Activated B cell treated with CpG ODN at 0.5 μM for 24 hours (primary cell): ENCODE measurements at regions not wholly inside any gene's neighbourhood (a gene's known extent, or its start where the extent isn't known, plus 50 kb on each side); places are given as distances from the start of the nearest gene placed in this dataset.

Experiments used
- ATAC-seq: fragments of 200-7000 bp; cut with Tn5 transposase; one replicate; pipeline ENCODE4 v1.10.0; 2021; ENCODE audit warnings: low read depth, mild to moderate bottlenecking, moderate library complexity
- CTCF ChIA-PET: fragments of 350-600 bp; sonication (Branson Sonifier 250); formaldehyde crosslinking; loops from one replicate; lab custom pipeline; 2021; ENCODE audit warnings: antibody characterized with exemption; lab: Charles Lee
- POLR2A ChIA-PET: fragments of 350-600 bp; sonication (Branson Sonifier 250); formaldehyde crosslinking; loops from one replicate; lab custom pipeline; 2021; ENCODE audit warnings: antibody characterized with exemption; lab: Charles Lee
- DNase-seq: peaks from one replicate; pipeline ENCODE4 v3.0.0; 2022
- H3K27ac Mint-ChIP-seq: one replicate; pipeline ENCODE4 v1.8.0; 2020; ENCODE audit warnings: mixed read lengths
- H3K27me3 Mint-ChIP-seq: one replicate; pipeline ENCODE4 v1.8.0; 2021; ENCODE audit warnings: mixed read lengths
- H3K36me3 Mint-ChIP-seq: one replicate; pipeline ENCODE4 v1.8.0; 2021; ENCODE audit warnings: low read depth, mixed read lengths
- H3K4me1 Mint-ChIP-seq: one replicate; pipeline ENCODE4 v1.8.0; 2021; ENCODE audit warnings: mixed read lengths
- H3K4me3 Mint-ChIP-seq: one replicate; pipeline ENCODE4 v1.8.0; 2020; ENCODE audit warnings: mild to moderate bottlenecking, mixed read lengths
- H3K9me3 Mint-ChIP-seq: one replicate; pipeline ENCODE4 v1.8.0; 2020; ENCODE audit warnings: mixed read lengths
- intact Hi-C: fragments of 100-400 bp; cut with micrococcal nuclease; formaldehyde crosslinking; loops from one replicate; pipeline ENCODE4 v1.15.1; 2024
- TF ChIP-seq, protein P1 (sequence below): fragments of 200-600 bp; IDR thresholded peaks from one replicate; pipeline ENCODE4 v1.8.0; 2022; ENCODE audit warnings: antibody characterized with exemption, mild to moderate bottlenecking

DNA sequence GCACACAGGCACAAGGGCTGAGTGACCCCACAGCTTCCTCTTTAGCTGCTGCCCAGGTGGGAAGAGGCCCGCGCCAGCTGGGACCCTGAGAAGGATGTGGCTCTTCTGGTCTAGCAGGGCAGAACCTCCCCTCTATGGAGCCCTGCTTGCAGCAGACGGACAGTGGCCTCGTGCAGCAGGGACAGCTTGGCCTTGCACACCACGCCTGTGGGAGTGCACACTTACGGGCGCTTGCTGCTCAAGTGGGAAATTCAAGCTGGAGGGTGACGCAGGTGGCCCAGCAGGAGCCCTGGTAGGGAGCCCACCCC is 971.4 kb downstream of the BRD1 start:
- no peak for ATAC-seq
- CTCF ChIA-PET: no interaction called here
- intact Hi-C loops: no loop called here
- Mint-ChIP-seq H3K4me3 (no peak overlapping the region), H3K36me3 (no peaks in the 10 kb centered on the region), H3K9me3 (no peaks in the 10 kb centered on the region), H3K4me1 (no peaks in the 10 kb centered on the region), H3K27me3 (no peaks in the 10 kb centered on the region), H3K27ac (no peak overlapping the region)
- TF ChIP-seq, protein P1, sequence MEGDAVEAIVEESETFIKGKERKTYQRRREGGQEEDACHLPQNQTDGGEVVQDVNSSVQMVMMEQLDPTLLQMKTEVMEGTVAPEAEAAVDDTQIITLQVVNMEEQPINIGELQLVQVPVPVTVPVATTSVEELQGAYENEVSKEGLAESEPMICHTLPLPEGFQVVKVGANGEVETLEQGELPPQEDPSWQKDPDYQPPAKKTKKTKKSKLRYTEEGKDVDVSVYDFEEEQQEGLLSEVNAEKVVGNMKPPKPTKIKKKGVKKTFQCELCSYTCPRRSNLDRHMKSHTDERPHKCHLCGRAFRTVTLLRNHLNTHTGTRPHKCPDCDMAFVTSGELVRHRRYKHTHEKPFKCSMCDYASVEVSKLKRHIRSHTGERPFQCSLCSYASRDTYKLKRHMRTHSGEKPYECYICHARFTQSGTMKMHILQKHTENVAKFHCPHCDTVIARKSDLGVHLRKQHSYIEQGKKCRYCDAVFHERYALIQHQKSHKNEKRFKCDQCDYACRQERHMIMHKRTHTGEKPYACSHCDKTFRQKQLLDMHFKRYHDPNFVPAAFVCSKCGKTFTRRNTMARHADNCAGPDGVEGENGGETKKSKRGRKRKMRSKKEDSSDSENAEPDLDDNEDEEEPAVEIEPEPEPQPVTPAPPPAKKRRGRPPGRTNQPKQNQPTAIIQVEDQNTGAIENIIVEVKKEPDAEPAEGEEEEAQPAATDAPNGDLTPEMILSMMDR: no peak
- no peak for DNase-seq
- POLR2A ChIA-PET: no interaction called here

DNA sequence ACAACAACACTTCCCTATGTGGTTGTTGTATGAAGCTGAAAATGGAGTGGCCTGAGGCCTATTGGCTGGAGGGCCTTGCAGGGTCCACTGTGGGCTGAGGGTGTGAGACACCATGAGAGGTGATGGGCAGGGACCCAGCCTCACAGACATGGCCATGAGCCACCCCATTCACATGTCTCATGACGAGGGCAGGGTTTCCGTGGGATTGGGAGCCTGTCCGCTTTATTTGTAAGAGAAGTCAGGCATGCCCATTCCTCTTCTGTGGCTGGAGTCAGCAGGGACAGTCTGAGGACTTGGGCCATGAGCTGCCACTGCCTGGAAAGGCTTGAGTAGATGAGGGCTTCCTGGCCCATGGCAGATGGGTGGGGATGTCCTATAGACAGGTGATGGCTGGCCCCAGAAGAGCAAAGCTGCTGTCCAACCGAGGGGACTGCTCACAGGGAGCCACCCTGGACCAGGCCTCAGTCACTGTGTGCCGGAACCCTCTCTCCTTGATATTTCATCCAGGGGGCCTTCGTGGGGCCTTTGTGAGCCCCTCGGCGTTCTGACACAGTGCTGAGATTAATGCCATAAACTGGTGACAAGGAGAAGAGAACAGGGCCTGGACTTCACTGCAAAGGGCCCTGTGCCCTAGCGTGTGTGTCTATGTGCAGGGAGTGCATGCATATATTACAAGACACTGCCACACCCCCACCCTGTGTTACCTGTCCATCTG is 971.9 kb downstream of the BRD1 start:
- intact Hi-C loops: no loop called here
- H3K36me3 Mint-ChIP-seq: no peaks in the 10 kb centered on the region
- H3K4me3 Mint-ChIP-seq: no peak overlapping the region
- POLR2A ChIA-PET: no interaction called here
- no peaks in the 10 kb centered on the region for H3K9me3 Mint-ChIP-seq
- ATAC-seq: no peak
- H3K4me1 Mint-ChIP-seq: no peaks in the 10 kb centered on the region
- no peaks in the 10 kb centered on the region for H3K27me3 Mint-ChIP-seq
- DNase-seq: no peak
- H3K27ac Mint-ChIP-seq: no peak overlapping the region
- CTCF ChIA-PET: no interaction called here
- TF ChIP-seq, protein P1: no peak

DNA sequence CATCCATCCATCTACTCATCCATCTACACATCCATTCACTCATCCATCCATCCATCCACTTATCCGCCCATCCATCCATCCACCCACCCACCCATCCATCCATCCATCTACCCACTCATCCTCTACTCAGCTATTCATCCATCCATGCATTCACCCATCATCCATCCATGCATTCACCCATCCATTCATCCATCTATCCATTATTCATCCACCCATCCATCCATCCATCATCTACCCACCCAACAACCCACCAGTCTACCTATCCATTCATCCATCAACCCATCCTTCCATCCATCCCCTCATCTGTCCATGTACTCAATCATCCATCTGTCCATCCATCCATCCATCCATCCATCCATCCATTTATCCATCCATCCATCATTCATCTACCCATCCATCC is 972.7 kb downstream of the BRD1 start:
- no peak overlapping the region for H3K27ac Mint-ChIP-seq
- DNase-seq: no peak

DNA sequence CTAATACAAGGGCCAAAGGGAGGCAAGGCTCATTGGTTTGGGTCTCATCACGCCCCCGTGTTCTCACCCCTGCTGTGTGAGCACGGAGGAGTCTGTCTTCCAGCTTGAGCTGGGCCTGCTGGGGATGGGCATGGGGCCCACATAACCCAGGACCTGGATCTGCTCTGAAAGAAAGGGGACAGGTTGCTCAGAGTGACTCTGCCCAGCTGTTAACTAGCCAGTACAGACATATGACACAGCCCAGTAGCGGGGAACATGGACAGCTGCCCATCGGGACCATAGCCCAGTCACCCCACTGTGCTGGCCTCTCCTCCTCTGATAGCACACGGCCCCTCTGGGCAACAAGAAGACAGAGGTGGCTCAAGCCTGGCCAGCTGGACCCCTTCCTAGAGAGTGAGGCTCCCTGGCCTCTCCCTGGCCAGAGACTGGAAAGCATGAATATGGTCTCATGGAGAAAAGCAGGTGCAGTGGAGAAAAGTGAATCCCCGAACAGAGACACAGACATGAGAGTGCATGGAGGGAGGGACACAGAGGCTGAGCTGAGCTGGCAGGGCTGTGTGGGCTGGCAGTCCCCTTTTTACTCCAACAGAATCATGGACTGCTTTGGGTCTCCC is 973.9 kb downstream of the BRD1 start:
- DNase-seq: no peak
- ChIA-PET POLR2A (no interaction called here), CTCF (no interaction called here)
- TF ChIP-seq, protein P1: no peak
- H3K4me3 Mint-ChIP-seq: no peak overlapping the region
- H3K36me3 Mint-ChIP-seq: no peaks in the 10 kb centered on the region
- H3K4me1 Mint-ChIP-seq: no peaks in the 10 kb centered on the region
- intact Hi-C loops: no loop called here
- no peak overlapping the region for H3K27ac Mint-ChIP-seq
- no peaks in the 10 kb centered on the region for H3K27me3 Mint-ChIP-seq
- H3K9me3 Mint-ChIP-seq: no peaks in the 10 kb centered on the region
- ATAC-seq: no peak

More for the DNA sequence above, 972.7 kb downstream of the BRD1 start:
- Mint-ChIP-seq H3K27me3 (no peaks in the 10 kb centered on the region), H3K4me1 (no peaks in the 10 kb centered on the region), H3K36me3 (no peaks in the 10 kb centered on the region), H3K9me3 (no peaks in the 10 kb centered on the region), H3K4me3 (no peak overlapping the region)
- POLR2A ChIA-PET: no interaction called here
- intact Hi-C loops: no loop called here
- ATAC-seq: no peak
- TF ChIP-seq, protein P1: no peak
- CTCF ChIA-PET: no interaction called here

DNA sequence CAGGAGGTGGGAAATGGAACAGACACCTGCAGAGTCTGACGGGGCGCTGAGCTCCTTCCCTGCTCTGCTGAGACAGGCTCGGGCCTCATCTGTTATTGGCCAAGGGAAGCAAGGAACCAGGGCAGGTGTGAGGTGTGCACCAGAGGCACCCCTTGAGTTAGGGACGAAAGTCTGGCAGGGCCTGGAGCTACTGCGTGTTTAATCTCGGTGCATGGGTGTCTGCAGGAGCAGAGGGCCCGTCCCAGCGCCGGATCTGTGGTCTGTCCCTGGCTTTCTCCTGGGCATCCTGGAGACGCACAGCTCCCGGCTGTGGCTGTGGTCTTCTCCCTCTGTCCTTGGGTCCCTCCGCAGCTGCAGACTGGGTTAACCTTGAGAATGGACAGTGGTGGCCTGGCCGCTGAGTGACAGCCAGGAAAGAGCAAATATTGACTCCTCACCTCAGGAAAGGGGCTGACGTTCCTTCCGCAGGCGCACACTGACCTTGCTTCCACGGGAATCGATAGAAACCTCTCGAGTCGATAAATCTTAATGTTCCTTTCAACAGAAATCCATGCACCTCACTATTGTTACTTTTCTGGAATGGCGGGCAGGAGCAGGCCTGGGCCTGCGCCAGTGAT is 975.6 kb downstream of the BRD1 start:
- TF ChIP-seq, protein P1: no peak
- Mint-ChIP-seq H3K9me3 (no peaks in the 10 kb centered on the region), H3K4me1 (no peaks in the 10 kb centered on the region), H3K27me3 (no peaks in the 10 kb centered on the region), H3K27ac (no peak overlapping the region), H3K36me3 (no peaks in the 10 kb centered on the region), H3K4me3 (no peak overlapping the region)
- ATAC-seq (no peak), DNase-seq (no peak)
- intact Hi-C loops: no loop called here
- CTCF ChIA-PET: no interaction called here
- POLR2A ChIA-PET: no interaction called here
